Liver (tissue), 7 donors: ENCODE measurements at regions not wholly inside any gene's neighbourhood (a gene's known extent, or its start where the extent isn't known, plus 50 kb on each side); places are given as distances from the start of the nearest gene placed in this dataset.

Experiments
- DNase-seq: peaks from one replicate; pipeline ENCODE4 v3.0.0-alpha.2; 2017; ENCODE audit warnings: low spot score
- H3K27ac ChIP-seq, 2 donors: one replicate each; pipeline ENCODE4 v1.7.0; 2013; ENCODE audit warnings: inconsistent platforms in 2 of 2, low read length in 2 of 2, control low read depth in 1 of 2, low read depth in 1 of 2, mild to moderate bottlenecking in 1 of 2
- H3K27me3 ChIP-seq, 4 donors: one replicate each; pipeline versions ENCODE4 v1.6.1 to v1.7.0; 2013; ENCODE audit warnings: low read length in 3 of 4, inconsistent platforms in 1 of 4, mild to moderate bottlenecking in 1 of 4, moderate library complexity in 1 of 4; ENCODE audit not compliant: control insufficient read depth in 4 of 4, insufficient read depth in 4 of 4
- H3K36me3 ChIP-seq, 4 donors: one replicate each; pipeline versions ENCODE4 v1.6.1 to v1.7.0; 2013; ENCODE audit warnings: low read length in 3 of 4, mild to moderate bottlenecking in 3 of 4, low read depth in 1 of 4, moderate library complexity in 1 of 4; ENCODE audit not compliant: control insufficient read depth in 4 of 4, insufficient read depth in 3 of 4
- H3K4me1 ChIP-seq, 4 donors: one replicate each; pipeline versions ENCODE4 v1.6.1 to v1.7.0; 2013; ENCODE audit warnings: low read length in 3 of 4, mild to moderate bottlenecking in 3 of 4, moderate library complexity in 1 of 4; ENCODE audit not compliant: control insufficient read depth in 4 of 4, insufficient read depth in 4 of 4
- H3K4me3 ChIP-seq, 3 donors: one replicate each; pipeline versions ENCODE4 v1.6.1 to v1.7.0; 2013; ENCODE audit warnings: low read length in 3 of 3, control low read depth in 1 of 3, low read depth in 1 of 3, mild to moderate bottlenecking in 1 of 3
- H3K9ac ChIP-seq, 2 donors: one replicate each; pipeline ENCODE4 v1.7.0; 2013; ENCODE audit warnings: low read length in 2 of 2, mild to moderate bottlenecking in 2 of 2, moderate library complexity in 2 of 2, control low read depth in 1 of 2, low read depth in 1 of 2
- H3K9me3 ChIP-seq, 4 donors: one replicate each; pipeline versions ENCODE4 v1.6.1 to v1.7.0; 2013; ENCODE audit warnings: low read length in 3 of 4; ENCODE audit not compliant: control insufficient read depth in 4 of 4
- ATF3 ChIP-seq: IDR thresholded peaks from 2 replicates; pipeline ENCODE4 v1.6.1; 2016; ENCODE audit warnings: antibody characterized with exemption
- EGR1 ChIP-seq, 2 donors: IDR thresholded peaks; 2 replicates each; pipeline ENCODE4 v1.6.1; 2016 to 2018; ENCODE audit warnings: antibody characterized with exemption in 2 of 2, low read depth in 2 of 2
- FOXA2 ChIP-seq: IDR thresholded peaks from 2 replicates; pipeline ENCODE4 v1.6.1; 2016; ENCODE audit warnings: antibody characterized with exemption
- HNF4A ChIP-seq, 2 donors: conservative IDR thresholded peaks; 2 replicates each; pipeline ENCODE4 v1.6.1; 2016; ENCODE audit warnings: antibody characterized with exemption in 2 of 2, mild to moderate bottlenecking in 2 of 2
- HNF4G ChIP-seq: IDR thresholded peaks from 2 replicates; pipeline ENCODE4 v1.6.1; 2016; ENCODE audit warnings: antibody characterized with exemption
- JUND ChIP-seq, 2 donors: IDR thresholded peaks; 2 replicates each; pipeline ENCODE4 v1.6.1; 2016; ENCODE audit warnings: antibody characterized with exemption in 2 of 2
- NR2F2 ChIP-seq: IDR thresholded peaks from 2 replicates; pipeline ENCODE4 v1.6.1; 2016; ENCODE audit warnings: antibody characterized with exemption
- TAF1 ChIP-seq: conservative IDR thresholded peaks from 2 replicates; pipeline ENCODE4 v1.6.1; 2016; ENCODE audit warnings: antibody characterized with exemption, mild to moderate bottlenecking
- YY1 ChIP-seq: IDR thresholded peaks from 2 replicates; pipeline ENCODE4 v1.6.1; 2016; ENCODE audit warnings: antibody characterized with exemption, mild to moderate bottlenecking
- WGBS: extraction: QIAGEN DNeasy Blood & Tissue Kit; methylation state at CpG from one replicate; pipeline ENCODE4 v1.1.7; 2013; 5-methylcytosine and 5-hydroxymethylcytosine counted together
- TF ChIP-seq, protein P1 (sequence below): IDR thresholded peaks from 2 replicates; pipeline ENCODE4 v1.6.1; 2016; ENCODE audit warnings: antibody characterized with exemption
- TF ChIP-seq, protein P2 (sequence below): IDR thresholded peaks from 2 replicates; pipeline ENCODE4 v1.6.1; 2016; ENCODE audit warnings: antibody characterized with exemption, mild to moderate bottlenecking
- donor health status: healthy.
- donor health status: healthy.
- donor health status: healthy.
- donor health status: healthy.

- H3K4me3 ChIP-seq, result no peak overlapping the region
- no peak for DNase-seq
- H3K27ac ChIP-seq, result no peak overlapping the region
- no peaks in the 10 kb centered on the region for H3K9me3 ChIP-seq
- 59% methylated on average over 1 of the region's 1 CpG for WGBS
- no peaks in the 10 kb centered on the region for H3K4me1 ChIP-seq
- no peaks in the 10 kb centered on the region for H3K36me3 ChIP-seq
- H3K9ac ChIP-seq, result no peak overlapping the region
- H3K27me3 ChIP-seq, result no peaks in the 10 kb centered on the region
- TF ChIP-seq HNF4A (conservative IDR thresholded peaks at IDR 0.05), result no peak
- TF ChIP-seq YY1, result no peak
- TF ChIP-seq JUND (IDR thresholded peaks at IDR 0.05), result no peak
- TF ChIP-seq, protein P1, sequence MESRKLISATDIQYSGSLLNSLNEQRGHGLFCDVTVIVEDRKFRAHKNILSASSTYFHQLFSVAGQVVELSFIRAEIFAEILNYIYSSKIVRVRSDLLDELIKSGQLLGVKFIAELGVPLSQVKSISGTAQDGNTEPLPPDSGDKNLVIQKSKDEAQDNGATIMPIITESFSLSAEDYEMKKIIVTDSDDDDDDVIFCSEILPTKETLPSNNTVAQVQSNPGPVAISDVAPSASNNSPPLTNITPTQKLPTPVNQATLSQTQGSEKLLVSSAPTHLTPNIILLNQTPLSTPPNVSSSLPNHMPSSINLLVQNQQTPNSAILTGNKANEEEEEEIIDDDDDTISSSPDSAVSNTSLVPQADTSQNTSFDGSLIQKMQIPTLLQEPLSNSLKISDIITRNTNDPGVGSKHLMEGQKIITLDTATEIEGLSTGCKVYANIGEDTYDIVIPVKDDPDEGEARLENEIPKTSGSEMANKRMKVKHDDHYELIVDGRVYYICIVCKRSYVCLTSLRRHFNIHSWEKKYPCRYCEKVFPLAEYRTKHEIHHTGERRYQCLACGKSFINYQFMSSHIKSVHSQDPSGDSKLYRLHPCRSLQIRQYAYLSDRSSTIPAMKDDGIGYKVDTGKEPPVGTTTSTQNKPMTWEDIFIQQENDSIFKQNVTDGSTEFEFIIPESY, result no peak
- TF ChIP-seq NR2F2, result no peak
Measured at GRCh38 chr3:162699291-162699690, 1202.7 kb downstream of the OTOL1 start.

GRCh38 chr3:162701211-162701610 lies 1204.6 kb downstream of the OTOL1 start:
- TF ChIP-seq HNF4G (no peak), EGR1 (IDR thresholded peaks at IDR 0.05; ENCODE audit: low read depth in 2 of 2) (no peak), HNF4A (conservative IDR thresholded peaks at IDR 0.05) (no peak), TAF1 (no peak), ATF3 (no peak), FOXA2 (no peak), YY1 (no peak), JUND (IDR thresholded peaks at IDR 0.05) (no peak)
- TF ChIP-seq, protein P1, result no peak
- TF ChIP-seq, protein P2, sequence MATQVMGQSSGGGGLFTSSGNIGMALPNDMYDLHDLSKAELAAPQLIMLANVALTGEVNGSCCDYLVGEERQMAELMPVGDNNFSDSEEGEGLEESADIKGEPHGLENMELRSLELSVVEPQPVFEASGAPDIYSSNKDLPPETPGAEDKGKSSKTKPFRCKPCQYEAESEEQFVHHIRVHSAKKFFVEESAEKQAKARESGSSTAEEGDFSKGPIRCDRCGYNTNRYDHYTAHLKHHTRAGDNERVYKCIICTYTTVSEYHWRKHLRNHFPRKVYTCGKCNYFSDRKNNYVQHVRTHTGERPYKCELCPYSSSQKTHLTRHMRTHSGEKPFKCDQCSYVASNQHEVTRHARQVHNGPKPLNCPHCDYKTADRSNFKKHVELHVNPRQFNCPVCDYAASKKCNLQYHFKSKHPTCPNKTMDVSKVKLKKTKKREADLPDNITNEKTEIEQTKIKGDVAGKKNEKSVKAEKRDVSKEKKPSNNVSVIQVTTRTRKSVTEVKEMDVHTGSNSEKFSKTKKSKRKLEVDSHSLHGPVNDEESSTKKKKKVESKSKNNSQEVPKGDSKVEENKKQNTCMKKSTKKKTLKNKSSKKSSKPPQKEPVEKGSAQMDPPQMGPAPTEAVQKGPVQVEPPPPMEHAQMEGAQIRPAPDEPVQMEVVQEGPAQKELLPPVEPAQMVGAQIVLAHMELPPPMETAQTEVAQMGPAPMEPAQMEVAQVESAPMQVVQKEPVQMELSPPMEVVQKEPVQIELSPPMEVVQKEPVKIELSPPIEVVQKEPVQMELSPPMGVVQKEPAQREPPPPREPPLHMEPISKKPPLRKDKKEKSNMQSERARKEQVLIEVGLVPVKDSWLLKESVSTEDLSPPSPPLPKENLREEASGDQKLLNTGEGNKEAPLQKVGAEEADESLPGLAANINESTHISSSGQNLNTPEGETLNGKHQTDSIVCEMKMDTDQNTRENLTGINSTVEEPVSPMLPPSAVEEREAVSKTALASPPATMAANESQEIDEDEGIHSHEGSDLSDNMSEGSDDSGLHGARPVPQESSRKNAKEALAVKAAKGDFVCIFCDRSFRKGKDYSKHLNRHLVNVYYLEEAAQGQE, result no peak
- H3K36me3 ChIP-seq, result no peaks in the 10 kb centered on the region

More at GRCh38 chr3:162701211-162701610, 1204.6 kb downstream of the OTOL1 start:
- Histone ChIP-seq H3K4me1 (no peaks in the 10 kb centered on the region), H3K27me3 (no peaks in the 10 kb centered on the region), H3K27ac (no peak overlapping the region), H3K9me3 (no peaks in the 10 kb centered on the region), H3K4me3 (no peak overlapping the region), H3K9ac (no peak overlapping the region)
- no peak for DNase-seq
- WGBS, result 88% methylated on average over 4 of the region's 4 CpGs
